ENCODE measurements at regions not wholly inside any gene's neighbourhood (a gene's known extent, or its start where the extent isn't known, plus 50 kb on each side); places are given as distances from the start of the nearest gene placed in this dataset.

DNA sequence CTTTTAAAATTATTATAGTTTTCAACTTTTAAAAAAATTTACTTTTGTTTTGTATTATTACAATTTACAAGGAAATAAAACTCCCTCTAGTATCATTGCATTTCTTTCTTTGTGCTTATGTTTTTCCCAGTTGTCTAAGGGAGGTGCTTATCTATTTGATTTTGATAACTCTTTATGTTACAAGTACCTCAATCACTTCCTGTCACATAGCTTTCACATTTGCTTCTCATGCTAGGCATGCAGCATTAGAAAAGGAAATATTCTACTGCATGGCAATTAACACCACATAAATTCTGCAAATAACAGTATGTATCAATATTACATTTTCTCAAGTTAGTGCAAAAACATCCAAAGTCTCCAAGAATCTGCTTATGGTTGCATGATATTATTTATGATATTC lies 180.3 kb upstream of the HS3ST1 start:
- H3K9ac ChIP-seq (ENCODE audit: low read length), result no peak overlapping the region
- no peaks in the 10 kb centered on the region for H3K9me2 ChIP-seq (replicated peaks; ENCODE audit: insufficient read depth, low read length)
- H3F3A ChIP-seq (ENCODE audit: insufficient read depth, low read length), result no peaks in the 10 kb centered on the region
- TF ChIP-seq CTCF (IDR thresholded peaks at IDR 0.05; ENCODE audit: low read length) (no peak), EZH2 (optimal IDR thresholded peaks at IDR 0.05; ENCODE audit: low read depth, low read length) (no peak), EZH2phosphoT487 (IDR thresholded peaks at IDR 0.05; ENCODE audit: low read length) (no peak)
- H3K4me1 ChIP-seq (ENCODE audit: low read length), result no peaks in the 10 kb centered on the region
- DNase-seq, result no peak
- no peaks in the 10 kb centered on the region for H3K27me3 ChIP-seq (replicated peaks; ENCODE audit: insufficient read depth, low read length)
- no peak overlapping the region for H3K4me2 ChIP-seq (ENCODE audit: low read depth, low read length)
- H3K9me3 ChIP-seq (replicated peaks; ENCODE audit: insufficient read depth, low read length), result no peaks in the 10 kb centered on the region
- no peaks in the 10 kb centered on the region for H3K79me2 ChIP-seq (ENCODE audit: low read length)
- H3K4me3 ChIP-seq (ENCODE audit: low read length), result no peak overlapping the region
- no peaks in the 10 kb centered on the region for H4K20me1 ChIP-seq (ENCODE audit: insufficient read depth, low read length)
- H2AFZ ChIP-seq (ENCODE audit: low read length), result no peak overlapping the region
- H3K36me3 ChIP-seq (replicated peaks; ENCODE audit: insufficient read depth, low read length), result no peaks in the 10 kb centered on the region
- no peak overlapping the region for H3K27ac ChIP-seq (ENCODE audit: low read length)

- H3K4me1 ChIP-seq (ENCODE audit: low read length), result no peaks in the 10 kb centered on the region
- no peak overlapping the region for H3K9ac ChIP-seq (ENCODE audit: low read length)
- H3K27me3 ChIP-seq (replicated peaks; ENCODE audit: insufficient read depth, low read length), result no peaks in the 10 kb centered on the region
- TF ChIP-seq EZH2phosphoT487 (IDR thresholded peaks at IDR 0.05; ENCODE audit: low read length) (no peak), CTCF (IDR thresholded peaks at IDR 0.05; ENCODE audit: low read length) (no peak), EZH2 (optimal IDR thresholded peaks at IDR 0.05; ENCODE audit: low read depth, low read length) (no peak)
- H2AFZ ChIP-seq (ENCODE audit: low read length), result no peak overlapping the region
- H4K20me1 ChIP-seq (ENCODE audit: insufficient read depth, low read length), result no peaks in the 10 kb centered on the region
- no peak overlapping the region for H3K4me2 ChIP-seq (ENCODE audit: low read depth, low read length)
- no peak for DNase-seq
- no peaks in the 10 kb centered on the region for H3F3A ChIP-seq (ENCODE audit: insufficient read depth, low read length)
- H3K36me3 ChIP-seq (replicated peaks; ENCODE audit: insufficient read depth, low read length), result no peaks in the 10 kb centered on the region
- H3K9me2 ChIP-seq (replicated peaks; ENCODE audit: insufficient read depth, low read length), result no peaks in the 10 kb centered on the region
- H3K27ac ChIP-seq (ENCODE audit: low read length), result no peak overlapping the region
- H3K79me2 ChIP-seq (ENCODE audit: low read length), result no peaks in the 10 kb centered on the region
- H3K9me3 ChIP-seq (replicated peaks; ENCODE audit: insufficient read depth, low read length), result no peaks in the 10 kb centered on the region
- no peak overlapping the region for H3K4me3 ChIP-seq (ENCODE audit: low read length)
Observed at GRCh38 chr4:11606078-11606477, 177.4 kb upstream of the HS3ST1 start.

GRCh38 chr4:11605597-11605996 lies 176.9 kb upstream of the HS3ST1 start:
- H2AFZ ChIP-seq (ENCODE audit: low read length), result no peak overlapping the region
- no peaks in the 10 kb centered on the region for H4K20me1 ChIP-seq (ENCODE audit: insufficient read depth, low read length)
- H3K79me2 ChIP-seq (ENCODE audit: low read length), result no peaks in the 10 kb centered on the region
- H3K9ac ChIP-seq (ENCODE audit: low read length), result no peak overlapping the region
- H3K9me2 ChIP-seq (replicated peaks; ENCODE audit: insufficient read depth, low read length), result no peaks in the 10 kb centered on the region
- H3K27me3 ChIP-seq (replicated peaks; ENCODE audit: insufficient read depth, low read length), result no peaks in the 10 kb centered on the region
- no peaks in the 10 kb centered on the region for H3K4me1 ChIP-seq (ENCODE audit: low read length)
- H3K36me3 ChIP-seq (replicated peaks; ENCODE audit: insufficient read depth, low read length), result no peaks in the 10 kb centered on the region
- H3K4me3 ChIP-seq (ENCODE audit: low read length), result no peak overlapping the region
- H3K4me2 ChIP-seq (ENCODE audit: low read depth, low read length), result no peak overlapping the region
- no peak overlapping the region for H3K27ac ChIP-seq (ENCODE audit: low read length)
- H3K9me3 ChIP-seq (replicated peaks; ENCODE audit: insufficient read depth, low read length), result no peaks in the 10 kb centered on the region
- no peaks in the 10 kb centered on the region for H3F3A ChIP-seq (ENCODE audit: insufficient read depth, low read length)
- DNase-seq, result no peak
- no peak for TF ChIP-seq CTCF (IDR thresholded peaks at IDR 0.05; ENCODE audit: low read length)
- TF ChIP-seq EZH2phosphoT487 (IDR thresholded peaks at IDR 0.05; ENCODE audit: low read length), result no peak
- TF ChIP-seq EZH2 (optimal IDR thresholded peaks at IDR 0.05; ENCODE audit: low read depth, low read length), result no peak
